GM23338 (cell line): ENCODE measurements at regions not wholly inside any gene's neighbourhood (a gene's known extent, or its start where the extent isn't known, plus 50 kb on each side); places are given as distances from the start of the nearest gene placed in this dataset.

ENCODE experiments used
- CREB1 ChIP-seq: fragments of 250-450 bp; sonication (Bioruptor Pico); IDR thresholded peaks from 2 replicates; pipeline ENCODE4 v1.5.0; 2020; ENCODE audit warnings: low read depth, mild to moderate bottlenecking, moderate library complexity
- CTCF ChIP-seq, 2 experiments: fragments of 200-600 bp in 1 of 2; sonication (generic) in 1 of 2; conservative IDR thresholded peaks; 2 replicates each; pipeline versions ENCODE4 v1.5.1 to v1.6.1; 2016 to 2017; ENCODE audit warnings: antibody characterized with exemption in 2 of 2, low read depth in 2 of 2, mild to moderate bottlenecking in 2 of 2, moderate library complexity in 1 of 2
- ETS1 ChIP-seq: IDR thresholded peaks from 2 replicates; pipeline ENCODE4 v1.6.1; 2016; ENCODE audit warnings: antibody characterized with exemption
- EZH2 ChIP-seq: fragments of 200-600 bp; sonication (generic); IDR thresholded peaks from one replicate; pipeline ENCODE4 v1.8.0; 2017; ENCODE audit warnings: antibody characterized with exemption, mild to moderate bottlenecking, low read depth; ENCODE audit not compliant: unreplicated experiment
- EZH2phosphoT487 ChIP-seq: fragments of 200-600 bp; sonication (generic); IDR thresholded peaks from one replicate; pipeline ENCODE4 v1.8.1; 2018; ENCODE audit warnings: antibody characterized with exemption; ENCODE audit not compliant: unreplicated experiment
- JUNB ChIP-seq: IDR thresholded peaks from one replicate; pipeline ENCODE4 v1.6.1; 2016; ENCODE audit warnings: antibody characterized with exemption; ENCODE audit not compliant: unreplicated experiment
- NANOG ChIP-seq: IDR thresholded peaks from 2 replicates; pipeline ENCODE4 v1.6.1; 2016; ENCODE audit warnings: antibody characterized with exemption, borderline replicate concordance
- POLR2AphosphoS5 ChIP-seq: IDR thresholded peaks from 2 replicates; pipeline ENCODE4 v1.6.1; 2016; ENCODE audit warnings: antibody characterized with exemption, low read depth
- REST ChIP-seq: IDR thresholded peaks from one replicate; pipeline ENCODE4 v1.6.1; 2018; ENCODE audit warnings: antibody characterized with exemption; ENCODE audit not compliant: unreplicated experiment
- STAT1 ChIP-seq: IDR thresholded peaks from one replicate; pipeline ENCODE4 v1.6.1; 2016; ENCODE audit warnings: antibody characterized with exemption; ENCODE audit not compliant: unreplicated experiment
- ZNF114 ChIP-seq: fragments of 250-450 bp; sonication (Bioruptor Pico); IDR thresholded peaks from 2 replicates; pipeline ENCODE4 v1.5.0; 2020; ENCODE audit warnings: mild to moderate bottlenecking, moderate library complexity
- ZNF331 ChIP-seq: fragments of 250-450 bp; sonication (Bioruptor Pico); IDR thresholded peaks from 2 replicates; pipeline ENCODE4 v1.5.0; 2020; ENCODE audit warnings: low read depth, mild to moderate bottlenecking, moderate library complexity

GRCh38 chr3:139132976-139133375 is 88.3 kb upstream of the PRR23C start:
- TF ChIP-seq CTCF (conservative IDR thresholded peaks at IDR 0.05; ENCODE audit: low read depth in 2 of 2) (no peak), EZH2 (no peak), POLR2AphosphoS5 (no peak), CREB1 (CRISPR knock-in tag) (no peak), REST (no peak), EZH2phosphoT487 (no peak), ZNF114 (CRISPR knock-in tag) (no peak), NANOG (no peak), STAT1 (no peak), JUNB (no peak), ETS1 (no peak), ZNF331 (CRISPR knock-in tag) (no peak)
